ENCODE measurements at regions not wholly inside any gene's neighbourhood (a gene's known extent, or its start where the extent isn't known, plus 50 kb on each side); places are given as distances from the start of the nearest gene placed in this dataset.

DNA sequence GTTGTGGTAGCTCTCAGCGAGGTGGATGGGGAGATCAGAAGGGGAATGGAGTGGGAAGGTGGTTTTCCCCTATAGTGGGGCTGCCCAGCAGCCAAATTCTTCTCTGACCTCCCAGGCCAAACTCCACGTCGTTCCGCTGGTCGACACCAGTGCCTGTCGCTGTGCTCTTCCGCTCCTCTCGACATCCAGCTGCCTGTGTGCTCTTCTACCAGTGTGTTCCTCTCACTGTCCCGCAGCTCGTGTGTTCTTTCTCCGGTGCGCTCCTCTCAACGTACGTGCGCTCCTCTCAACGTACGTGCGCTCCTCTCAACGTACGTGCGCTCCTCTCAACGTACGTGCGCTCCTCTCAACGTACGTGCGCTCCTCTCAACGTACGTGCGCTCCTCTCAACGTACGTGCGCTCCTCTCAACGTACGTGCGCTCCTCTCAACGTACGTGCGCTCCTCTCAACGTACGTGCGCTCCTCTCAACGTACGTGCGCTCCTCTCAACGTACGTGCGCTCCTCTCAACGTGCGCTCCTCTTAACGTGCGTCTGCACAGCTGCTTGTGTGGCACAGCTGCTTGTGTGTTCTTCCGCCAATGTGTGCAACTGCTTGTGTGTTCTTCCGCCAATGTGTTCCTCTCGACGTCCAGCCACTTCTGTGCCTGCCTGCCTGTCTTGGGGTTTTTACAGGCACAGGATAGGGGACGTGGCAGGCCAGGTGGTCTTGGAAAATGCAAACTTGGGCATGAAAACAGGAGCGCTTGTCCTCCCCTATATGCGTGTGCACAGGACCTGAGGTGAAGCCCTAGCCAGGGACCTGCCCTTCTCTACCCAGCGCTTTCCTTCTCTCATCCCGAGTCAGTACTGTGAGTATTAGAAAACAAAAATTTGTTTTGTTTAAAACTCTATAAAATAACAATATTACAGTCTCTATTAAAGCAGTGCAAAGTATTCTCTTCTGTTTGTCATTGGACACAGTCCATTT lies 991.1 kb downstream of the GBE1 start:
- BruUV-seq (replicated peaks) = no TSS peak
- ChIA-PET CTCF (no interaction called here), POLR2A (no interaction called here)
- Histone ChIP-seq H3K36me3 (ENCODE audit: control insufficient read depth, insufficient read depth, low read length) (no peaks in the 10 kb centered on the region), H3K27me3 (ENCODE audit: control insufficient read depth, insufficient read depth, low read length) (no peaks in the 10 kb centered on the region), H3K27ac (ENCODE audit: low read length) (no peak overlapping the region), H3K9me3 (ENCODE audit: control insufficient read depth, insufficient read depth, low read depth, low read length) (no peaks in the 10 kb centered on the region), H3K4me3 (ENCODE audit: low read depth in 2 of 2, low read length in 2 of 2) (no peak overlapping the region), H3K4me1 (ENCODE audit: control insufficient read depth, insufficient read depth, low read length) (no peaks in the 10 kb centered on the region)
- no peak for ATAC-seq
- TF ChIP-seq CTCF (IDR thresholded peaks at IDR 0.05) (no peak), SIN3A (IDR thresholded peaks at IDR 0.05; ENCODE audit: borderline replicate concordance, insufficient read depth, low read depth, low read length) (no peak), POLR2AphosphoS5 (IDR thresholded peaks at IDR 0.05; ENCODE audit: low read depth, low read length) (no peak)
- TF ChIP-seq, protein P1, sequence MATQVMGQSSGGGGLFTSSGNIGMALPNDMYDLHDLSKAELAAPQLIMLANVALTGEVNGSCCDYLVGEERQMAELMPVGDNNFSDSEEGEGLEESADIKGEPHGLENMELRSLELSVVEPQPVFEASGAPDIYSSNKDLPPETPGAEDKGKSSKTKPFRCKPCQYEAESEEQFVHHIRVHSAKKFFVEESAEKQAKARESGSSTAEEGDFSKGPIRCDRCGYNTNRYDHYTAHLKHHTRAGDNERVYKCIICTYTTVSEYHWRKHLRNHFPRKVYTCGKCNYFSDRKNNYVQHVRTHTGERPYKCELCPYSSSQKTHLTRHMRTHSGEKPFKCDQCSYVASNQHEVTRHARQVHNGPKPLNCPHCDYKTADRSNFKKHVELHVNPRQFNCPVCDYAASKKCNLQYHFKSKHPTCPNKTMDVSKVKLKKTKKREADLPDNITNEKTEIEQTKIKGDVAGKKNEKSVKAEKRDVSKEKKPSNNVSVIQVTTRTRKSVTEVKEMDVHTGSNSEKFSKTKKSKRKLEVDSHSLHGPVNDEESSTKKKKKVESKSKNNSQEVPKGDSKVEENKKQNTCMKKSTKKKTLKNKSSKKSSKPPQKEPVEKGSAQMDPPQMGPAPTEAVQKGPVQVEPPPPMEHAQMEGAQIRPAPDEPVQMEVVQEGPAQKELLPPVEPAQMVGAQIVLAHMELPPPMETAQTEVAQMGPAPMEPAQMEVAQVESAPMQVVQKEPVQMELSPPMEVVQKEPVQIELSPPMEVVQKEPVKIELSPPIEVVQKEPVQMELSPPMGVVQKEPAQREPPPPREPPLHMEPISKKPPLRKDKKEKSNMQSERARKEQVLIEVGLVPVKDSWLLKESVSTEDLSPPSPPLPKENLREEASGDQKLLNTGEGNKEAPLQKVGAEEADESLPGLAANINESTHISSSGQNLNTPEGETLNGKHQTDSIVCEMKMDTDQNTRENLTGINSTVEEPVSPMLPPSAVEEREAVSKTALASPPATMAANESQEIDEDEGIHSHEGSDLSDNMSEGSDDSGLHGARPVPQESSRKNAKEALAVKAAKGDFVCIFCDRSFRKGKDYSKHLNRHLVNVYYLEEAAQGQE (IDR thresholded peaks at IDR 0.05; ENCODE audit: insufficient read depth in 1 of 2, low read depth in 2 of 2, low read length in 1 of 2) = no peak
- intact Hi-C loops (cut with micrococcal nuclease; ENCODE audit: unreplicated experiment) = no loop called here
- DNase-seq (ENCODE audit: low read depth, low spot score) = no peak
- in situ Hi-C loops (cut with HindIII; ENCODE audit: low pct_unique_long_range_greater_than_20kb, low sequenced_read_pairs) = no loop called here

- DNase-seq (ENCODE audit: low read depth, low spot score) (no peak), ATAC-seq (no peak)
- H3K36me3 ChIP-seq (ENCODE audit: control insufficient read depth, insufficient read depth, low read length) = no peaks in the 10 kb centered on the region
- intact Hi-C loops (cut with micrococcal nuclease; ENCODE audit: unreplicated experiment) (no loop called here), in situ Hi-C loops (cut with HindIII; ENCODE audit: low pct_unique_long_range_greater_than_20kb, low sequenced_read_pairs) (no loop called here)
- ChIA-PET POLR2A (no interaction called here), CTCF (no interaction called here)
- no peak overlapping the region for H3K4me3 ChIP-seq (ENCODE audit: low read depth in 2 of 2, low read length in 2 of 2)
- H3K27ac ChIP-seq (ENCODE audit: low read length) = no peak overlapping the region
- no peaks in the 10 kb centered on the region for H3K9me3 ChIP-seq (ENCODE audit: control insufficient read depth, insufficient read depth, low read depth, low read length)
- H3K27me3 ChIP-seq (ENCODE audit: control insufficient read depth, insufficient read depth, low read length) = no peaks in the 10 kb centered on the region
- no TSS peak for BruUV-seq (replicated peaks)
- no peaks in the 10 kb centered on the region for H3K4me1 ChIP-seq (ENCODE audit: control insufficient read depth, insufficient read depth, low read length)
- TF ChIP-seq POLR2AphosphoS5 (IDR thresholded peaks at IDR 0.05; ENCODE audit: low read depth, low read length) (no peak), SIN3A (IDR thresholded peaks at IDR 0.05; ENCODE audit: borderline replicate concordance, insufficient read depth, low read depth, low read length) (no peak), TCF7L2 (IDR thresholded peaks at IDR 0.05; ENCODE audit: low read depth, low read length) (no peak), CTCF (IDR thresholded peaks at IDR 0.05) (no peak)
- TF ChIP-seq, protein P1 (IDR thresholded peaks at IDR 0.05; ENCODE audit: insufficient read depth in 1 of 2, low read depth in 2 of 2, low read length in 1 of 2) = no peak
Measured at GRCh38 chr3:80769683-80770082, 991.8 kb downstream of the GBE1 start.

All from Panc1 (cell line).